Astrocyte of the hippocampus (primary cell): ENCODE measurements at regions not wholly inside any gene's neighbourhood (a gene's known extent, or its start where the extent isn't known, plus 50 kb on each side); places are given as distances from the start of the nearest gene placed in this dataset.
A peak's percentile ranks its signal among the peaks of the same experiment; 100 is the strongest.

Experiments
- DNase-seq: peaks from one replicate; pipeline ENCODE4 v3.0.0; 2011; ENCODE audit warnings: low read depth, low spot score

- no peak for DNase-seq
Measured at GRCh38 chr5:74918232-74918669, 52.1 kb upstream of the FAM169A start.

DNA sequence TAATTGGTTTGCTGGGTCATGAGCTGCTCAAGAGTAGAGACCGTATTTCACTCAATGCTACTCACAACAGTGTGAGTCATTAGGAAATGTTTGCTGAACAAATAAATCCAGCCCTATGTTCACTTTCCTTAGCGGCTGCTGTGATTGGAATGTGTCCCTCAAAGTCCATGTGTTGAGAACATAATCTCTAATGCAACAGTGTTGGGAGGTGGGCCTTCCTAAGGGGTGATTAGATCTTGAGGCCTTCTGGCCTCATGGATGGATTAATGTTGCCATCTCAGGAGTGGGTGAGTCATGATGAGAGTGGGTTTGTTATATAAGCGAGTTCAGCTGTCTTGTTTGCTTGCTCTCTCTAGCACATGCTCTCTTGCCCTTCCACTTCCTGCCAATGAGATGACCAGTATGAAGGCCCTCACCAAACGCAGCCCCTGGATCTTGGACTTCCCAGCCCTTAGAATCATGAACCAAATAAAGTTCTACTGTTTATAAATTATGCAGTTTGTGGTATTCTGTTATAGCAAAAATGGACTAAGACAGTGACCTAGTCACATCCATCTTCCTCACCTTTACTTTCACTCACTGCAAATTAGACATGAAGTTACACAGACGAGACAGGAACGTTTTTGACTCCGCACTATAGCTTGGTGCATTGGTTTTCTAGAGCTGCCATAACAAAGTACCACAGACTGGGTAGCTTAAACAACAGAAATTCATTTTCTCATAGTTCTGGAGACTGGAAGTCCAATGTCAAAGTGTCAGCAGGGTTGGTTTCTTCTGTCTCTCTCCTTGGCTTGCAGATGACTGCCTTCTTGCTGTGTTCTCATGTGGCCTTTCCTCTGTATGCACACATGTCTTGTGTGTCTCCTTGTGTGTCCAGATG, 50.9 kb upstream of the FAM169A start:
- peak; percentile 48 for DNase-seq
